Astrocyte of the hippocampus (primary cell): ENCODE measurements at regions not wholly inside any gene's neighbourhood (a gene's known extent, or its start where the extent isn't known, plus 50 kb on each side); places are given as distances from the start of the nearest gene placed in this dataset.

Experiments used
- DNase-seq: peaks from one replicate; pipeline ENCODE4 v3.0.0; 2011; ENCODE audit warnings: low read depth, low spot score

- DNase-seq, result no peak
Observed at GRCh38 chr2:106629981-106630380, 142.8 kb downstream of the CD8B2 start.

GRCh38 chr2:106631281-106631680 is 144.1 kb downstream of the CD8B2 start:
- DNase-seq, result no peak

GRCh38 chr2:106638043-106638442 is 150.9 kb downstream of the CD8B2 start:
- DNase-seq, result peak; percentile 33

- DNase-seq, result no peak
Observed at GRCh38 chr2:106638580-106638979, 151.4 kb downstream of the CD8B2 start.

GRCh38 chr2:106642679-106643078 is 155.5 kb downstream of the CD8B2 start:
- no peak for DNase-seq

GRCh38 chr2:106644623-106645022 is 157.5 kb downstream of the CD8B2 start:
- DNase-seq, result no peak

GRCh38 chr2:106646605-106647004 is 159.4 kb downstream of the CD8B2 start:
- no peak for DNase-seq

GRCh38 chr2:106649306-106649705 is 162.1 kb downstream of the CD8B2 start:
- no peak for DNase-seq

- DNase-seq, result no peak
Observed at GRCh38 chr2:106653465-106653864, 166.3 kb downstream of the CD8B2 start.

- DNase-seq, result no peak
Observed at GRCh38 chr2:106658616-106659015, 171.5 kb downstream of the CD8B2 start.

GRCh38 chr2:106664669-106665068 is 177.5 kb downstream of the CD8B2 start:
- DNase-seq, result no peak

GRCh38 chr2:106667478-106668070 is 180.4 kb downstream of the CD8B2 start:
- DNase-seq, result no peak

- no peak for DNase-seq
Observed at GRCh38 chr2:106685180-106685897, 198.2 kb downstream of the CD8B2 start.

GRCh38 chr2:106686814-106687213 is 199.2 kb downstream of the ST6GAL2 start:
- no peak for DNase-seq

- no peak for DNase-seq
Observed at GRCh38 chr2:106694964-106695470, 190.9 kb downstream of the ST6GAL2 start.

- no peak for DNase-seq
Observed at GRCh38 chr2:106695919-106696318, 190.0 kb downstream of the ST6GAL2 start.

- DNase-seq, result no peak
Observed at GRCh38 chr2:106700616-106701015, 185.4 kb downstream of the ST6GAL2 start.

GRCh38 chr2:106701203-106702022 is 184.6 kb downstream of the ST6GAL2 start:
- no peak for DNase-seq

GRCh38 chr2:106703161-106703560 is 182.8 kb downstream of the ST6GAL2 start:
- DNase-seq, result no peak

- no peak for DNase-seq
Observed at GRCh38 chr2:106704798-106705197, 181.2 kb downstream of the ST6GAL2 start.

- DNase-seq, result no peak
Observed at GRCh38 chr2:106705877-106706276, 180.1 kb downstream of the ST6GAL2 start.

GRCh38 chr2:106706283-106706682 is 179.7 kb downstream of the ST6GAL2 start:
- no peak for DNase-seq
